ENCODE measurements at regions not wholly inside any gene's neighbourhood (a gene's known extent, or its start where the extent isn't known, plus 50 kb on each side); places are given as distances from the start of the nearest gene placed in this dataset.

- H3K9me3 Mint-ChIP-seq (ENCODE audit: low read depth, unreplicated experiment) = no peaks in the 10 kb centered on the region
- CTCF ChIA-PET = no interaction called here
- no peak for DNase-seq
- no peaks in the 10 kb centered on the region for H3K4me1 Mint-ChIP-seq (ENCODE audit: low read depth, unreplicated experiment)
- H3K27me3 Mint-ChIP-seq (ENCODE audit: unreplicated experiment) = peaks cover 18% of the 10 kb centered on the region
- intact Hi-C loops (cut with micrococcal nuclease; ENCODE audit: unreplicated experiment) = loop anchor here (10.0 kb wide), 1 partner anchor 376 kb away; no protein-coding TSS in a partner anchor
- H3K36me3 Mint-ChIP-seq (ENCODE audit: insufficient read depth, unreplicated experiment) = no peaks in the 10 kb centered on the region
- BruUV-seq (replicated peaks) = no TSS peak
- no peak for TF ChIP-seq CTCF (IDR thresholded peaks at IDR 0.05; ENCODE audit: unreplicated experiment)
- H3K27ac Mint-ChIP-seq (ENCODE audit: unreplicated experiment) = no peak overlapping the region
- no peak overlapping the region for H3K4me3 Mint-ChIP-seq (ENCODE audit: low read depth, unreplicated experiment)
Measured at GRCh38 chr11:32328392-32328791, 106.9 kb downstream of the WT1 start.

- TF ChIP-seq CTCF (IDR thresholded peaks at IDR 0.05; ENCODE audit: unreplicated experiment) = no peak
- CTCF ChIA-PET = no interaction called here
- no TSS peak for BruUV-seq (replicated peaks)
- H3K36me3 Mint-ChIP-seq (ENCODE audit: insufficient read depth, unreplicated experiment) = no peaks in the 10 kb centered on the region
- no peak overlapping the region for H3K4me3 Mint-ChIP-seq (ENCODE audit: low read depth, unreplicated experiment)
- no peak for DNase-seq
- no peaks in the 10 kb centered on the region for H3K4me1 Mint-ChIP-seq (ENCODE audit: low read depth, unreplicated experiment)
- intact Hi-C loops (cut with micrococcal nuclease; ENCODE audit: unreplicated experiment) = no loop called here
- H3K27me3 Mint-ChIP-seq (ENCODE audit: unreplicated experiment) = peaks cover 18% of the 10 kb centered on the region
- H3K27ac Mint-ChIP-seq (ENCODE audit: unreplicated experiment) = no peak overlapping the region
- H3K9me3 Mint-ChIP-seq (ENCODE audit: low read depth, unreplicated experiment) = no peaks in the 10 kb centered on the region
Measured at GRCh38 chr11:32331098-32331497, 104.2 kb downstream of the WT1 start.

GRCh38 chr11:32331792-32332191, 103.5 kb downstream of the WT1 start:
- Mint-ChIP-seq H3K27ac (ENCODE audit: unreplicated experiment) (no peak overlapping the region), H3K27me3 (ENCODE audit: unreplicated experiment) (peaks cover 21% of the 10 kb centered on the region), H3K36me3 (ENCODE audit: insufficient read depth, unreplicated experiment) (no peaks in the 10 kb centered on the region), H3K4me3 (ENCODE audit: low read depth, unreplicated experiment) (no peak overlapping the region), H3K4me1 (ENCODE audit: low read depth, unreplicated experiment) (no peaks in the 10 kb centered on the region), H3K9me3 (ENCODE audit: low read depth, unreplicated experiment) (no peaks in the 10 kb centered on the region)
- DNase-seq = no peak
- BruUV-seq (replicated peaks) = no TSS peak
- intact Hi-C loops (cut with micrococcal nuclease; ENCODE audit: unreplicated experiment) = no loop called here
- CTCF ChIA-PET = no interaction called here
- TF ChIP-seq CTCF (IDR thresholded peaks at IDR 0.05; ENCODE audit: unreplicated experiment) = no peak

- H3K27me3 Mint-ChIP-seq (ENCODE audit: unreplicated experiment) = peaks cover 17% of the 10 kb centered on the region
- no peaks in the 10 kb centered on the region for H3K36me3 Mint-ChIP-seq (ENCODE audit: insufficient read depth, unreplicated experiment)
- H3K27ac Mint-ChIP-seq (ENCODE audit: unreplicated experiment) = no peak overlapping the region
- no peak for DNase-seq
- no peak for TF ChIP-seq CTCF (IDR thresholded peaks at IDR 0.05; ENCODE audit: unreplicated experiment)
- intact Hi-C loops (cut with micrococcal nuclease; ENCODE audit: unreplicated experiment) = no loop called here
- no peaks in the 10 kb centered on the region for H3K9me3 Mint-ChIP-seq (ENCODE audit: low read depth, unreplicated experiment)
- H3K4me3 Mint-ChIP-seq (ENCODE audit: low read depth, unreplicated experiment) = no peak overlapping the region
- CTCF ChIA-PET = interaction anchor here (0.6 to 0.9 kb wide), 4 partner anchors 10 to 398 kb away, joined by 4 to 8 read pairs (median 6); no protein-coding TSS in a partner anchor
- no TSS peak for BruUV-seq (replicated peaks)
- no peaks in the 10 kb centered on the region for H3K4me1 Mint-ChIP-seq (ENCODE audit: low read depth, unreplicated experiment)
Measured at GRCh38 chr11:32332990-32333319, 102.4 kb downstream of the WT1 start.
